H1 (cell line): ENCODE measurements at regions not wholly inside any gene's neighbourhood (a gene's known extent, or its start where the extent isn't known, plus 50 kb on each side); places are given as distances from the start of the nearest gene placed in this dataset.

Experiments
- CTCF ChIA-PET: fragments of 300-600 bp; sonication (Branson Sonifier 250); formaldehyde crosslinking; loops from one replicate; lab custom pipeline; 2021; ENCODE audit not compliant: partially characterized antibody; lab: Charles Lee
- POLR2A ChIA-PET: fragments of 300-600 bp; sonication (Branson Sonifier 250); formaldehyde crosslinking; loops from one replicate; lab custom pipeline; 2021; ENCODE audit warnings: inconsistent platforms; ENCODE audit not compliant: partially characterized antibody; lab: Charles Lee
- DNase-seq, 2 experiments: peaks; one replicate each; pipeline versions ENCODE4 v3.0.0 to v3.0.0-alpha.2; 2010 to 2022; ENCODE audit warnings: low spot score in 2 of 2, low read depth in 1 of 2, mixed read lengths in 1 of 2
- FAIRE-seq: peaks from 2 replicates; lab custom pipeline; 2011; peaks lifted over from hg19 to GRCh38; lab: Jason Lieb, UNC
- H2AFZ ChIP-seq: 2 replicates; pipeline ENCODE4 v1.8.1; 2012; ENCODE audit warnings: low read length, inconsistent platforms
- H2AK5ac ChIP-seq: 2 replicates; pipeline ENCODE4 v1.6.1; 2013; ENCODE audit warnings: low read depth, low read length
- H2BK120ac ChIP-seq: replicated peaks from 2 replicates; pipeline ENCODE3; 2013; ENCODE audit warnings: low read depth, low read length, inconsistent platforms
- H2BK12ac ChIP-seq: 2 replicates; pipeline ENCODE4 v1.6.1; 2013; ENCODE audit warnings: low read depth, low read length
- H2BK15ac ChIP-seq: 2 replicates; pipeline ENCODE4 v1.6.1; 2013; ENCODE audit warnings: low read length
- H2BK20ac ChIP-seq: 2 replicates; pipeline ENCODE4 v1.6.1; 2013; ENCODE audit warnings: low read length
- H2BK5ac ChIP-seq: 2 replicates; pipeline ENCODE4 v1.6.1; 2013; ENCODE audit warnings: low read depth, low read length
- H3K14ac ChIP-seq: 2 replicates; pipeline ENCODE4 v1.6.1; 2013; ENCODE audit warnings: inconsistent platforms; ENCODE audit not compliant: insufficient read length
- H3K18ac ChIP-seq: 2 replicates; pipeline ENCODE4 v1.6.1; 2013; ENCODE audit warnings: low read length; ENCODE audit errors: extremely low read depth
- H3K23ac ChIP-seq: 2 replicates; pipeline ENCODE4 v1.6.1; 2013; ENCODE audit warnings: inconsistent platforms; ENCODE audit not compliant: insufficient read length
- H3K23me2 ChIP-seq: 2 replicates; pipeline ENCODE4 v1.6.1; 2013; ENCODE audit warnings: low read depth, low read length
- H3K27ac ChIP-seq: 2 replicates; pipeline ENCODE4 v1.6.1; 2011; ENCODE audit warnings: low read depth, low read length, inconsistent platforms
- H3K27me3 ChIP-seq, 4 experiments: replicated peaks in 1 of 4; 1 replicate in 1 of 4; 2 replicates in 3 of 4; pipeline versions ENCODE4 v1.6.1 to v1.8.1; 2011 to 2013; ENCODE audit warnings: low read length in 3 of 4, mild to moderate bottlenecking in 3 of 4, inconsistent platforms in 2 of 4, mixed read lengths in 2 of 4, moderate library complexity in 1 of 4; ENCODE audit not compliant: control insufficient read depth in 3 of 4, insufficient read depth in 3 of 4; ENCODE audit errors: extremely low read depth in 1 of 4
- H3K36me3 ChIP-seq, 4 experiments: 2 replicates each; pipeline versions ENCODE4 v1.6.1 to v1.8.1; 2011 to 2013; ENCODE audit warnings: mild to moderate bottlenecking in 4 of 4, low read length in 3 of 4, moderate library complexity in 2 of 4, control low read depth in 1 of 4, inconsistent platforms in 1 of 4; ENCODE audit not compliant: insufficient read depth in 4 of 4, control insufficient read depth in 2 of 4
- H3K4ac ChIP-seq: replicated peaks from 2 replicates; pipeline ENCODE3; 2013; ENCODE audit warnings: low read length, low read depth, mixed read lengths, inconsistent platforms; ENCODE audit not compliant: insufficient read length
- H3K4me1 ChIP-seq, 4 experiments: replicated peaks in 1 of 4; 1 replicate in 1 of 4; 2 replicates in 3 of 4; pipeline versions ENCODE4 v1.6.1 to v1.8.1; 2011 to 2013; ENCODE audit warnings: low read length in 3 of 4, inconsistent platforms in 2 of 4, mixed read lengths in 1 of 4; ENCODE audit not compliant: insufficient read depth in 4 of 4, control insufficient read depth in 3 of 4
- H3K4me2 ChIP-seq, 2 experiments: 2 replicates each; pipeline versions ENCODE4 v1.6.1 to v1.8.1; 2011 to 2013; ENCODE audit warnings: low read depth in 2 of 2, low read length in 2 of 2, control low read depth in 1 of 2, inconsistent platforms in 1 of 2, mild to moderate bottlenecking in 1 of 2; ENCODE audit not compliant: insufficient read depth in 1 of 2
- H3K4me3 ChIP-seq, 4 experiments: fragments of 200-600, 300-600 bp in 1 of 4; sonication (generic), shearing (Covaris generic), sonication (Bioruptor Twin) in 1 of 4; 2 replicates each; pipeline versions ENCODE4 v1.5.1 to v1.8.1; 2011 to 2016; ENCODE audit warnings: low read length in 4 of 4, low read depth in 3 of 4, control low read depth in 2 of 4, inconsistent platforms in 2 of 4, mild to moderate bottlenecking in 2 of 4, mixed read lengths in 1 of 4, moderate library complexity in 1 of 4; ENCODE audit not compliant: insufficient read depth in 2 of 4; ENCODE audit errors: extremely low read depth in 1 of 4
- H3K56ac ChIP-seq: replicated peaks from 2 replicates; pipeline ENCODE3; 2013; ENCODE audit warnings: low read depth, mild to moderate bottlenecking, mixed read lengths, low read length, inconsistent platforms; ENCODE audit not compliant: insufficient read length
- H3K79me1 ChIP-seq: 2 replicates; pipeline ENCODE4 v1.6.1; 2013; ENCODE audit warnings: low read depth, low read length, control low read depth
- H3K79me2 ChIP-seq, 2 experiments: 2 replicates each; pipeline versions ENCODE4 v1.6.1 to v1.8.1; 2012 to 2013; ENCODE audit warnings: low read length in 2 of 2, mild to moderate bottlenecking in 2 of 2, inconsistent platforms in 1 of 2; ENCODE audit not compliant: insufficient read depth in 2 of 2, control insufficient read depth in 1 of 2
- H3K9ac ChIP-seq, 4 experiments: replicated peaks in 1 of 4; 1 replicate in 1 of 4; 2 replicates in 3 of 4; pipeline versions ENCODE4 v1.6.1 to v1.8.1; 2011 to 2013; ENCODE audit warnings: low read depth in 3 of 4, low read length in 3 of 4, control low read depth in 2 of 4, mild to moderate bottlenecking in 2 of 4, moderate library complexity in 2 of 4, inconsistent platforms in 1 of 4; ENCODE audit errors: extremely low read depth in 1 of 4
- H3K9me3 ChIP-seq, 2 experiments: 2 replicates each; pipeline versions ENCODE4 v1.6.1 to v1.8.1; 2012 to 2013; ENCODE audit warnings: mild to moderate bottlenecking in 2 of 2, moderate library complexity in 2 of 2, control low read depth in 1 of 2, inconsistent platforms in 1 of 2, low read depth in 1 of 2, low read length in 1 of 2, mixed read lengths in 1 of 2; ENCODE audit not compliant: insufficient read depth in 2 of 2
- H4K20me1 ChIP-seq, 2 experiments: replicated peaks in 1 of 2; 2 replicates each; pipeline versions ENCODE3 to v1.8.1; 2011 to 2013; ENCODE audit warnings: inconsistent platforms in 2 of 2, low read length in 2 of 2, mild to moderate bottlenecking in 1 of 2; ENCODE audit not compliant: insufficient read depth in 2 of 2, control insufficient read depth in 1 of 2
- H4K5ac ChIP-seq: 2 replicates; pipeline ENCODE4 v1.6.1; 2013; ENCODE audit warnings: low read length, low read depth, mixed read lengths, inconsistent platforms; ENCODE audit not compliant: insufficient read length
- H4K8ac ChIP-seq: 2 replicates; pipeline ENCODE4 v1.8.0; 2013; ENCODE audit warnings: mild to moderate bottlenecking, moderate library complexity, low read length, inconsistent platforms; ENCODE audit not compliant: insufficient read depth; ENCODE audit errors: extremely low read depth
- H4K91ac ChIP-seq: replicated peaks from 2 replicates; pipeline ENCODE3; 2013; ENCODE audit warnings: low read length, mixed read lengths, inconsistent platforms; ENCODE audit not compliant: insufficient read length
- CEBPB ChIP-seq: IDR thresholded peaks from 2 replicates; pipeline ENCODE4 v1.6.1; 2012; ENCODE audit warnings: low read depth, low read length
- RXRA ChIP-seq: IDR thresholded peaks from 2 replicates; pipeline ENCODE4 v1.6.1; 2011; ENCODE audit warnings: low read depth, mild to moderate bottlenecking, low read length, moderate library complexity; ENCODE audit not compliant: insufficient read depth
- SP4 ChIP-seq: IDR thresholded peaks from 2 replicates; pipeline ENCODE4 v1.6.1; 2012; ENCODE audit warnings: low read length, inconsistent platforms
- TAF7 ChIP-seq: optimal IDR thresholded peaks from 2 replicates; pipeline ENCODE3; 2011; ENCODE audit warnings: low read depth, mild to moderate bottlenecking, inconsistent platforms, low read length, moderate library complexity, borderline replicate concordance
- TCF12 ChIP-seq: IDR thresholded peaks from 2 replicates; pipeline ENCODE4 v1.6.1; 2011; ENCODE audit warnings: low read depth, mild to moderate bottlenecking, low read length
- WGBS, 2 experiments: shearing (Covaris generic) in 1 of 2; methylation state at CpG; one replicate each; pipeline versions ENCODE4 v1.1.6 to v1.1.7; 2013 to 2015; ENCODE audit warnings: low lambda C conversion rate in 2 of 2, mixed read lengths in 2 of 2, inconsistent platforms in 1 of 2, low coverage in 1 of 2, missing lambda C conversion rate in 1 of 2; ENCODE audit not compliant: insufficient replicate concordance in 2 of 2, insufficient coverage in 1 of 2, insufficient read length in 1 of 2; ENCODE audit errors: extremely low coverage in 1 of 2, missing lambda C conversion rate in 1 of 2; 5-methylcytosine and 5-hydroxymethylcytosine counted together

DNA sequence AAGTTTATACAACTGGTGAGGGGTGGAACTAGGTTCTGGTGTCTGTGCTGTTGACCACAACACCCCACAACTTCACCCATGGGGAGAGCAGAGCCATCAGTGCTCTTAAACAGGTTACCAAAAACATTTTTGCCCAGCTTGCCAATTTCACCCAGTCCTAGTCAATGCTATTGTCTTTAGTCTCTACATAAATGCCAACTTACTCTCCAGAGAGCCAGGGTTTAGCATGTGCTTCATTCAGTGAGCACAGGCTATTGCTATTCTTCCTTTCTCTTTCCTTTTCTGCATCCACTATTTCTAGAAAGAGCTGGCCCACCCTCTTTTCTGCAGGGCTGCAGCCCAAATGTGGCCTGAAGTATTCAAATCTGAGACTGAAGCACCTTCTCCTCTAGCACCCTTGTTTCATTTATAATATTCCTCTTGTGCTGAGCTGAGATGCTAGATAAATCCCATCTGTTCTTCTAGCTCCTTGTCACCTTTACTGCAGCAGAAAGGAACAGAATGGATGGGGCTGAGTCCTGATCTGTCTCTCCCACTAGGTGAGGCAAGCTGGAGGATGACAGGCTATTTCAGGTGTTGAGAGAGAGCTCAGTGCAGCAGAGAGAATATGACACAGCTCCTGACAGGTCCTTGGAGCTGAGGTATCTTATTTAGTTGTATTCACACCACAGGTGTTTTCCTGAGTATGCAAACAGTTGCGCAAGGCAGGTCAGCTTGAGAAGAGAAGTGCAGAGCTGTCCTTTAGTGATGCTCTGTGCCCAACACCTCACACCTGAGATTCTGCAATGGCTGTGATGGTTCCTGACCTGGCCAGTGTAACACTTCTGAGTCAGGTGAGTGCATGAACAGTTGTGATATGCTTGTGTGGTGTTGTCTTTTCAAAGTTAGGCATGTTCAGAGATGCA lies 819.2 kb downstream of the CCSER2 start:
- Histone ChIP-seq H2BK20ac (no peak overlapping the region), H2BK120ac (no peak overlapping the region), H2AFZ (no peak overlapping the region), H3K9ac (no peak overlapping the region), H2AK5ac (no peak overlapping the region; the same call in 1 of the 2 replicates), H3K14ac (no peak overlapping the region), H2BK5ac (no peak overlapping the region), H4K8ac (no peak overlapping the region), H4K91ac (no peak overlapping the region), H3K27me3 (peaks cover 0 to 3% (median 0%) of the 10 kb centered on the region in 4 experiments; a peak in 2 of 7 replicates), H3K23me2 (no peaks in the 10 kb centered on the region), H3K9me3 (peaks cover 10 to 13% of the 10 kb centered on the region in 2 experiments), H3K4me1 (peaks cover 0 to 18% (median 11%) of the 10 kb centered on the region in 4 experiments; a peak in 5 of 7 replicates), H3K56ac (no peak overlapping the region), H3K23ac (no peak overlapping the region), H3K4ac (no peak overlapping the region), H4K20me1 (no peaks in the 10 kb centered on the region), H3K18ac (no peak overlapping the region), H3K4me3 (no peak overlapping the region), H4K5ac (no peak overlapping the region), H2BK15ac (no peak overlapping the region), H3K79me1 (no peaks in the 10 kb centered on the region), H3K27ac (no peak overlapping the region), H3K4me2 (no peak overlapping the region), H3K36me3 (peaks cover 0 to 7% (median 0%) of the 10 kb centered on the region in 4 experiments; a peak in 2 of 8 replicates), H2BK12ac (no peak overlapping the region), H3K79me2 (no peaks in the 10 kb centered on the region)
- ChIA-PET POLR2A (no interaction called here), CTCF (interaction anchor here (1.9 kb wide), 1 partner anchor 34 kb away, joined by 3 read pairs; no protein-coding TSS in a partner anchor)
- 70% methylated on average over 1 of the region's 1 CpG; no CpG with 5 or more reads in 1 of the 2 experiments for WGBS, 2 experiments
- TF ChIP-seq SP4, result no peak
- TF ChIP-seq CEBPB, result peak; percentile 98
- TF ChIP-seq TCF12, result no peak
- no peak for TF ChIP-seq TAF7
- TF ChIP-seq RXRA, result no peak
- no peak for FAIRE-seq
- no peak for DNase-seq
